H1 (cell line): ENCODE measurements at regions not wholly inside any gene's neighbourhood (a gene's known extent, or its start where the extent isn't known, plus 50 kb on each side); places are given as distances from the start of the nearest gene placed in this dataset.

Experiments
- CBX8 ChIP-seq: fragments of 300-800, 300-1000 bp; sonication (generic); IDR thresholded peaks from 2 replicates; pipeline ENCODE4 v1.7.1; 2016; ENCODE audit warnings: low read depth, low read length, borderline replicate concordance
- EZH2 ChIP-seq: fragments of 200-600 bp; sonication (generic); IDR thresholded peaks from 2 replicates; pipeline ENCODE4 v1.7.1; 2012; ENCODE audit warnings: low read depth, mild to moderate bottlenecking, moderate library complexity, low read length, inconsistent platforms; ENCODE audit not compliant: severe bottlenecking
- GTF2F1 ChIP-seq: IDR thresholded peaks from 2 replicates; pipeline ENCODE4 v1.6.1; 2012; ENCODE audit warnings: low read depth, low read length, improper control_type of control experiment, borderline replicate concordance
- JUN ChIP-seq: IDR thresholded peaks from 2 replicates; pipeline ENCODE4 v1.6.1; 2011; ENCODE audit warnings: low read depth, mild to moderate bottlenecking, improper control_type of control experiment, low read length
- KDM1A ChIP-seq: fragments of 200-600, 300-600 bp; sonication (generic); IDR thresholded peaks from 2 replicates; pipeline ENCODE4 v1.7.1; 2016; ENCODE audit warnings: mild to moderate bottlenecking, low read length, borderline replicate concordance
- RFX5 ChIP-seq: IDR thresholded peaks from 2 replicates; pipeline ENCODE4 v1.6.1; 2011; ENCODE audit warnings: low read depth, low read length, improper control_type of control experiment, borderline replicate concordance
- SIN3A ChIP-seq, 2 experiments: IDR thresholded peaks in 1 of 2; conservative IDR thresholded peaks in 1 of 2; 2 replicates each; pipeline ENCODE4 v1.6.1; 2011 to 2012; ENCODE audit warnings: low read length in 2 of 2, improper control_type of control experiment in 1 of 2, low read depth in 1 of 2, mild to moderate bottlenecking in 1 of 2
- SUZ12 ChIP-seq: fragments of 200-600 bp; sonication (generic); IDR thresholded peaks from 2 replicates; pipeline ENCODE4 v1.6.1; 2012; ENCODE audit warnings: mild to moderate bottlenecking, inconsistent platforms, low read length, moderate library complexity, mixed read lengths
- TF ChIP-seq, protein P1 (sequence below): fragments of 300-600 bp; sonication (generic); IDR thresholded peaks from 2 replicates; pipeline ENCODE4 v1.7.1; 2012; ENCODE audit warnings: low read length, moderate library complexity, mild to moderate bottlenecking, inconsistent platforms; ENCODE audit not compliant: insufficient replicate concordance

DNA sequence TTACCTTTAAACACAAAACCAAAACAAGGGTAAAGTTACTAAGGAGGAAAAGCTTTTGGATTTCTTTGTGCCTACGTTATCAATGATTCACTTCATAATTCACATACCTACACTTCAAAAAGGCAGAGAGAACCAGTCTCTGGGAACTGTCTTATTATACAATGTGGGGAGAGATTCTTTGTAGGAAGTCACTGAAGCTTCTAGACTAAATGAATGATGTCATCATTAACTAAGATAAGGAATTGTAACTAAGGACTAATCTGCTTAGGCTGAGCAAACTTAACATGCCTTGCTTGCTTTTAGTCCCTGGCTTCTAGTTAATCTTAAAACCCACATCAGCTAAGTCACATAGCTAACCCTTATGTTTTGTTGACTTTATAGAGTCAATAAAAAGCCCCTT is 771.2 kb downstream of the NXPH1 start (continued):
- TF ChIP-seq, protein P1, sequence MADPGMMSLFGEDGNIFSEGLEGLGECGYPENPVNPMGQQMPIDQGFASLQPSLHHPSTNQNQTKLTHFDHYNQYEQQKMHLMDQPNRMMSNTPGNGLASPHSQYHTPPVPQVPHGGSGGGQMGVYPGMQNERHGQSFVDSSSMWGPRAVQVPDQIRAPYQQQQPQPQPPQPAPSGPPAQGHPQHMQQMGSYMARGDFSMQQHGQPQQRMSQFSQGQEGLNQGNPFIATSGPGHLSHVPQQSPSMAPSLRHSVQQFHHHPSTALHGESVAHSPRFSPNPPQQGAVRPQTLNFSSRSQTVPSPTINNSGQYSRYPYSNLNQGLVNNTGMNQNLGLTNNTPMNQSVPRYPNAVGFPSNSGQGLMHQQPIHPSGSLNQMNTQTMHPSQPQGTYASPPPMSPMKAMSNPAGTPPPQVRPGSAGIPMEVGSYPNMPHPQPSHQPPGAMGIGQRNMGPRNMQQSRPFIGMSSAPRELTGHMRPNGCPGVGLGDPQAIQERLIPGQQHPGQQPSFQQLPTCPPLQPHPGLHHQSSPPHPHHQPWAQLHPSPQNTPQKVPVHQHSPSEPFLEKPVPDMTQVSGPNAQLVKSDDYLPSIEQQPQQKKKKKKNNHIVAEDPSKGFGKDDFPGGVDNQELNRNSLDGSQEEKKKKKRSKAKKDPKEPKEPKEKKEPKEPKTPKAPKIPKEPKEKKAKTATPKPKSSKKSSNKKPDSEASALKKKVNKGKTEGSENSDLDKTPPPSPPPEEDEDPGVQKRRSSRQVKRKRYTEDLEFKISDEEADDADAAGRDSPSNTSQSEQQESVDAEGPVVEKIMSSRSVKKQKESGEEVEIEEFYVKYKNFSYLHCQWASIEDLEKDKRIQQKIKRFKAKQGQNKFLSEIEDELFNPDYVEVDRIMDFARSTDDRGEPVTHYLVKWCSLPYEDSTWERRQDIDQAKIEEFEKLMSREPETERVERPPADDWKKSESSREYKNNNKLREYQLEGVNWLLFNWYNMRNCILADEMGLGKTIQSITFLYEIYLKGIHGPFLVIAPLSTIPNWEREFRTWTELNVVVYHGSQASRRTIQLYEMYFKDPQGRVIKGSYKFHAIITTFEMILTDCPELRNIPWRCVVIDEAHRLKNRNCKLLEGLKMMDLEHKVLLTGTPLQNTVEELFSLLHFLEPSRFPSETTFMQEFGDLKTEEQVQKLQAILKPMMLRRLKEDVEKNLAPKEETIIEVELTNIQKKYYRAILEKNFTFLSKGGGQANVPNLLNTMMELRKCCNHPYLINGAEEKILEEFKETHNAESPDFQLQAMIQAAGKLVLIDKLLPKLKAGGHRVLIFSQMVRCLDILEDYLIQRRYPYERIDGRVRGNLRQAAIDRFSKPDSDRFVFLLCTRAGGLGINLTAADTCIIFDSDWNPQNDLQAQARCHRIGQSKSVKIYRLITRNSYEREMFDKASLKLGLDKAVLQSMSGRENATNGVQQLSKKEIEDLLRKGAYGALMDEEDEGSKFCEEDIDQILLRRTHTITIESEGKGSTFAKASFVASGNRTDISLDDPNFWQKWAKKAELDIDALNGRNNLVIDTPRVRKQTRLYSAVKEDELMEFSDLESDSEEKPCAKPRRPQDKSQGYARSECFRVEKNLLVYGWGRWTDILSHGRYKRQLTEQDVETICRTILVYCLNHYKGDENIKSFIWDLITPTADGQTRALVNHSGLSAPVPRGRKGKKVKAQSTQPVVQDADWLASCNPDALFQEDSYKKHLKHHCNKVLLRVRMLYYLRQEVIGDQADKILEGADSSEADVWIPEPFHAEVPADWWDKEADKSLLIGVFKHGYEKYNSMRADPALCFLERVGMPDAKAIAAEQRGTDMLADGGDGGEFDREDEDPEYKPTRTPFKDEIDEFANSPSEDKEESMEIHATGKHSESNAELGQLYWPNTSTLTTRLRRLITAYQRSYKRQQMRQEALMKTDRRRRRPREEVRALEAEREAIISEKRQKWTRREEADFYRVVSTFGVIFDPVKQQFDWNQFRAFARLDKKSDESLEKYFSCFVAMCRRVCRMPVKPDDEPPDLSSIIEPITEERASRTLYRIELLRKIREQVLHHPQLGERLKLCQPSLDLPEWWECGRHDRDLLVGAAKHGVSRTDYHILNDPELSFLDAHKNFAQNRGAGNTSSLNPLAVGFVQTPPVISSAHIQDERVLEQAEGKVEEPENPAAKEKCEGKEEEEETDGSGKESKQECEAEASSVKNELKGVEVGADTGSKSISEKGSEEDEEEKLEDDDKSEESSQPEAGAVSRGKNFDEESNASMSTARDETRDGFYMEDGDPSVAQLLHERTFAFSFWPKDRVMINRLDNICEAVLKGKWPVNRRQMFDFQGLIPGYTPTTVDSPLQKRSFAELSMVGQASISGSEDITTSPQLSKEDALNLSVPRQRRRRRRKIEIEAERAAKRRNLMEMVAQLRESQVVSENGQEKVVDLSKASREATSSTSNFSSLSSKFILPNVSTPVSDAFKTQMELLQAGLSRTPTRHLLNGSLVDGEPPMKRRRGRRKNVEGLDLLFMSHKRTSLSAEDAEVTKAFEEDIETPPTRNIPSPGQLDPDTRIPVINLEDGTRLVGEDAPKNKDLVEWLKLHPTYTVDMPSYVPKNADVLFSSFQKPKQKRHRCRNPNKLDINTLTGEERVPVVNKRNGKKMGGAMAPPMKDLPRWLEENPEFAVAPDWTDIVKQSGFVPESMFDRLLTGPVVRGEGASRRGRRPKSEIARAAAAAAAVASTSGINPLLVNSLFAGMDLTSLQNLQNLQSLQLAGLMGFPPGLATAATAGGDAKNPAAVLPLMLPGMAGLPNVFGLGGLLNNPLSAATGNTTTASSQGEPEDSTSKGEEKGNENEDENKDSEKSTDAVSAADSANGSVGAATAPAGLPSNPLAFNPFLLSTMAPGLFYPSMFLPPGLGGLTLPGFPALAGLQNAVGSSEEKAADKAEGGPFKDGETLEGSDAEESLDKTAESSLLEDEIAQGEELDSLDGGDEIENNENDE, result no peak
- TF ChIP-seq KDM1A, result no peak
- TF ChIP-seq GTF2F1, result no peak
- no peak for TF ChIP-seq SIN3A (conservative IDR thresholded peaks at IDR 0.05 in 1 of 2, IDR thresholded peaks at IDR 0.05 in 1 of 2; ENCODE audit: low read depth in 1 of 2, low read length in 2 of 2)
- TF ChIP-seq EZH2, result no peak
- TF ChIP-seq JUN, result no peak
- TF ChIP-seq RFX5, result no peak
- TF ChIP-seq CBX8, result no peak
- no peak for TF ChIP-seq SUZ12
